HEK293T (cell line): ENCODE measurements at regions not wholly inside any gene's neighbourhood (a gene's known extent, or its start where the extent isn't known, plus 50 kb on each side); places are given as distances from the start of the nearest gene placed in this dataset.

Source experiments
- BHLHE40 ChIP-seq: fragments of 450-650 bp; IDR thresholded peaks from 2 replicates; pipeline ENCODE4 v1.6.1; 2016; ENCODE audit warnings: mild to moderate bottlenecking, moderate library complexity, borderline replicate concordance
- FOXA1 ChIP-seq: fragments of 450-650 bp; IDR thresholded peaks from 2 replicates; pipeline ENCODE4 v1.6.1; 2016; ENCODE audit warnings: mild to moderate bottlenecking
- SP1 ChIP-seq: fragments of 450-650 bp; IDR thresholded peaks from 2 replicates; pipeline ENCODE4 v1.6.1; 2017
- SUZ12 ChIP-seq: fragments of 450-650 bp; IDR thresholded peaks from 2 replicates; pipeline ENCODE4 v1.6.1; 2016; ENCODE audit warnings: mild to moderate bottlenecking
- TARDBP ChIP-seq: fragments of 450-650 bp; IDR thresholded peaks from 2 replicates; pipeline ENCODE4 v1.6.1; 2016

DNA sequence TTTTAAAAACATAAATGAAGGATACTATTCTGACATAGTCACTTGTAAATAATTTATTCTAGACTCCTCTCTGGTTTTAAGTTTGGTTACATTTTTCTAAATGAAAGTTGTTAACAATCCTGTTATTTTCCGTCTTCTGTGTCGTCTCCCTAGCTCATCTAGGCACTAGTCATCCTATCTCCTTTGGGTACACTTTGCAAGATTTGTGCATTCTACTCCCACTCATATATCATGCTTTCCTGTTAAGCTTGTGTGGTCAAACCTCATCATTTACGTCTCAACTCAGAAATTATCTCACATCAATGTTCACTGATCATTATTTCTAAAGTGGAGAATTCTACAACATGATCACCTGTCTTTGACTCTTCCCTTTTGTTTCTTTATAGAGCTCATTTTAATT, 658.7 kb downstream of the TLL1 start:
- TF ChIP-seq SP1 (no peak), SUZ12 (no peak), BHLHE40 (no peak), FOXA1 (no peak), TARDBP (no peak)
